HG02678 (cell line): ENCODE measurements at regions not wholly inside any gene's neighbourhood (a gene's known extent, or its start where the extent isn't known, plus 50 kb on each side); places are given as distances from the start of the nearest gene placed in this dataset.

Experiments used
- ATAC-seq: cut with Tn5 transposase; IDR thresholded peaks from one replicate; pipeline ENCODE4 v1.9.1; 2021; ENCODE audit warnings: mild to moderate bottlenecking, moderate library complexity; ENCODE audit not compliant: unreplicated experiment

GRCh38 chr6:126526996-126527606, 187.2 kb downstream of the CENPW start:
- no peak for ATAC-seq

GRCh38 chr6:126529637-126530362, 189.9 kb downstream of the CENPW start:
- ATAC-seq: no peak

- ATAC-seq: no peak
Observed at GRCh38 chr6:126530775-126531174, 190.9 kb downstream of the CENPW start.

GRCh38 chr6:126531286-126531685, 191.4 kb downstream of the CENPW start:
- ATAC-seq: no peak

GRCh38 chr6:126531840-126532239, 191.9 kb downstream of the CENPW start:
- ATAC-seq: peak; percentile 54

GRCh38 chr6:126534401-126534800, 194.5 kb downstream of the CENPW start:
- ATAC-seq: no peak

- no peak for ATAC-seq
Observed at GRCh38 chr6:126535138-126535537, 195.2 kb downstream of the CENPW start.

GRCh38 chr6:126535595-126535994, 195.7 kb downstream of the CENPW start:
- no peak for ATAC-seq

GRCh38 chr6:126537061-126537816, 197.3 kb downstream of the CENPW start:
- ATAC-seq: no peak

GRCh38 chr6:126539022-126539421, 199.1 kb downstream of the CENPW start:
- no peak for ATAC-seq

- ATAC-seq: no peak
Observed at GRCh38 chr6:126540161-126540560, 200.2 kb downstream of the CENPW start.

GRCh38 chr6:126541806-126542491, 202.0 kb downstream of the CENPW start:
- no peak for ATAC-seq

- ATAC-seq: no peak
Observed at GRCh38 chr6:126546541-126547120, 206.7 kb downstream of the CENPW start.

GRCh38 chr6:126548300-126548699, 208.4 kb downstream of the CENPW start:
- no peak for ATAC-seq

- ATAC-seq: no peak
Observed at GRCh38 chr6:126550323-126550722, 210.4 kb downstream of the CENPW start.

GRCh38 chr6:126551832-126552231, 211.9 kb downstream of the CENPW start:
- ATAC-seq: no peak

GRCh38 chr6:126553854-126554253, 213.9 kb downstream of the CENPW start:
- ATAC-seq: no peak

GRCh38 chr6:126570507-126570906, 230.6 kb downstream of the CENPW start:
- ATAC-seq: no peak

GRCh38 chr6:126574301-126574700, 234.4 kb downstream of the CENPW start:
- ATAC-seq: no peak

GRCh38 chr6:126581316-126581715, 241.4 kb downstream of the CENPW start:
- no peak for ATAC-seq
